Peyer's patch (tissue), 4 donors: ENCODE measurements at regions not wholly inside any gene's neighbourhood (a gene's known extent, or its start where the extent isn't known, plus 50 kb on each side); places are given as distances from the start of the nearest gene placed in this dataset.

ENCODE experiments used
- DNase-seq, 3 donors: peaks; one replicate each; pipeline ENCODE4 v3.0.0-alpha.2; 2017 to 2019
- H3K27ac ChIP-seq, 4 donors: fragments of 200-600 bp; sonication (generic); one replicate each; pipeline ENCODE4 v1.5.1; 2016 to 2019
- H3K27me3 ChIP-seq, 2 donors: fragments of 200-600 bp; sonication (generic); one replicate each; pipeline ENCODE4 v1.5.1; 2019
- H3K36me3 ChIP-seq, 3 donors: fragments of 200-600 bp; sonication (generic); one replicate each; pipeline ENCODE4 v1.5.1; 2016 to 2019
- H3K4me1 ChIP-seq, 4 donors: fragments of 200-600 bp; sonication (generic); one replicate each; pipeline ENCODE4 v1.5.1; 2016 to 2019
- H3K4me3 ChIP-seq, 4 donors: fragments of 200-600 bp; sonication (generic); 1 replicate in 3 of 4; 2 replicates in 1 of 4; pipeline ENCODE4 v1.5.1; 2016 to 2019; ENCODE audit warnings: mild to moderate bottlenecking in 1 of 4
- H3K9me3 ChIP-seq, 4 donors: fragments of 200-600 bp; sonication (generic); one replicate each; pipeline ENCODE4 v1.5.1; 2016 to 2019; ENCODE audit warnings: mild to moderate bottlenecking in 1 of 4
- POLR2A ChIP-seq, 2 donors: fragments of 450-650 bp; IDR thresholded peaks; one replicate each; pipeline ENCODE4 v1.5.1; 2017; ENCODE audit warnings: antibody characterized with exemption in 2 of 2, mild to moderate bottlenecking in 2 of 2, moderate library complexity in 2 of 2
- TF ChIP-seq, protein P1 (sequence below), 6 experiments: fragments of 450-650 bp in 4 of 6; fragments of 200-600 bp in 2 of 6; sonication (generic) in 1 of 6; IDR thresholded peaks; one replicate each; pipeline ENCODE4 v1.5.1; 2017 to 2019; ENCODE audit warnings: antibody characterized with exemption in 6 of 6, mild to moderate bottlenecking in 3 of 6, moderate library complexity in 1 of 6

DNA sequence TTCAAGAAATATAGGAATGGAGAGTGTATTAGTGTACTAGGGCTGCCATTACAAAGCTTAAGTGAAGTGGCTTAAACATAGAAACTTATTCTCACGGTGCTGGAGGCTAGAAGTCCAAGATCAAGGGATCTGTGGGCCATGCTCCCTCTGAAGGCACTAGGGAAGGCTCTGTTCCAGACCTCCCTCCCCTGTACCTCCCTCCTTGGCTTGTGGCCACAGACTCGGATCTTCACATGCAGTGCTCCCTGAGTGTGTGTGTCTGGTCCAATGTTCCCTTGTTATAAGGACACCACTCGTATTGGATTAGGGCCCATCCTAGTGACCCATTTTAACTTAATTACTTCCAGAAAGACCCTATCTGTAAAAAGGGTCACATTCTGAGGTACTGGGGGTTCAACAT, 225.6 kb downstream of the VRK1 start:
- DNase-seq: no peak
- TF ChIP-seq, protein P1, sequence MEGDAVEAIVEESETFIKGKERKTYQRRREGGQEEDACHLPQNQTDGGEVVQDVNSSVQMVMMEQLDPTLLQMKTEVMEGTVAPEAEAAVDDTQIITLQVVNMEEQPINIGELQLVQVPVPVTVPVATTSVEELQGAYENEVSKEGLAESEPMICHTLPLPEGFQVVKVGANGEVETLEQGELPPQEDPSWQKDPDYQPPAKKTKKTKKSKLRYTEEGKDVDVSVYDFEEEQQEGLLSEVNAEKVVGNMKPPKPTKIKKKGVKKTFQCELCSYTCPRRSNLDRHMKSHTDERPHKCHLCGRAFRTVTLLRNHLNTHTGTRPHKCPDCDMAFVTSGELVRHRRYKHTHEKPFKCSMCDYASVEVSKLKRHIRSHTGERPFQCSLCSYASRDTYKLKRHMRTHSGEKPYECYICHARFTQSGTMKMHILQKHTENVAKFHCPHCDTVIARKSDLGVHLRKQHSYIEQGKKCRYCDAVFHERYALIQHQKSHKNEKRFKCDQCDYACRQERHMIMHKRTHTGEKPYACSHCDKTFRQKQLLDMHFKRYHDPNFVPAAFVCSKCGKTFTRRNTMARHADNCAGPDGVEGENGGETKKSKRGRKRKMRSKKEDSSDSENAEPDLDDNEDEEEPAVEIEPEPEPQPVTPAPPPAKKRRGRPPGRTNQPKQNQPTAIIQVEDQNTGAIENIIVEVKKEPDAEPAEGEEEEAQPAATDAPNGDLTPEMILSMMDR (IDR thresholded peaks at IDR 0.05): no peak
- no peak for TF ChIP-seq POLR2A (IDR thresholded peaks at IDR 0.05)
- Histone ChIP-seq H3K4me1 (no peaks in the 10 kb centered on the region), H3K27me3 (no peaks in the 10 kb centered on the region), H3K36me3 (no peaks in the 10 kb centered on the region), H3K9me3 (no peaks in the 10 kb centered on the region), H3K27ac (no peak overlapping the region), H3K4me3 (no peak overlapping the region)

GRCh38 chr14:97023871-97024270, 226.7 kb downstream of the VRK1 start:
- Histone ChIP-seq H3K4me1 (no peaks in the 10 kb centered on the region), H3K9me3 (no peaks in the 10 kb centered on the region), H3K4me3 (no peak overlapping the region), H3K36me3 (no peaks in the 10 kb centered on the region), H3K27ac (no peak overlapping the region), H3K27me3 (no peaks in the 10 kb centered on the region)
- no peak for DNase-seq
- TF ChIP-seq, protein P1 (IDR thresholded peaks at IDR 0.05): no peak
- TF ChIP-seq POLR2A (IDR thresholded peaks at IDR 0.05): no peak

- no peaks in the 10 kb centered on the region for H3K4me1 ChIP-seq
- no peaks in the 10 kb centered on the region for H3K36me3 ChIP-seq
- H3K4me3 ChIP-seq: no peak overlapping the region
- no peaks in the 10 kb centered on the region for H3K27me3 ChIP-seq
- H3K9me3 ChIP-seq: no peaks in the 10 kb centered on the region
- H3K27ac ChIP-seq: no peak overlapping the region
- no peak for DNase-seq
- TF ChIP-seq, protein P1 (IDR thresholded peaks at IDR 0.05): no peak
- TF ChIP-seq POLR2A (IDR thresholded peaks at IDR 0.05): no peak
These were observed 227.1 kb downstream of the VRK1 start for GRCh38 chr14:97024300-97024699.

- DNase-seq: no peak
These were observed 228.5 kb downstream of the VRK1 start for GRCh38 chr14:97025722-97026121.

GRCh38 chr14:97027256-97027999, 230.2 kb downstream of the VRK1 start:
- H3K9me3 ChIP-seq: no peaks in the 10 kb centered on the region
- TF ChIP-seq POLR2A (IDR thresholded peaks at IDR 0.05): no peak
- DNase-seq: no peak
- no peaks in the 10 kb centered on the region for H3K27me3 ChIP-seq
- no peaks in the 10 kb centered on the region for H3K4me1 ChIP-seq
- no peak overlapping the region for H3K4me3 ChIP-seq
- H3K36me3 ChIP-seq: no peaks in the 10 kb centered on the region
- no peak overlapping the region for H3K27ac ChIP-seq

More at GRCh38 chr14:97025722-97026121, 228.5 kb downstream of the VRK1 start:
- Histone ChIP-seq H3K27ac (no peak overlapping the region), H3K36me3 (no peaks in the 10 kb centered on the region), H3K27me3 (no peaks in the 10 kb centered on the region), H3K4me1 (no peaks in the 10 kb centered on the region), H3K9me3 (no peaks in the 10 kb centered on the region), H3K4me3 (no peak overlapping the region)
- TF ChIP-seq, protein P1 (IDR thresholded peaks at IDR 0.05): no peak
- TF ChIP-seq POLR2A (IDR thresholded peaks at IDR 0.05): no peak

DNA sequence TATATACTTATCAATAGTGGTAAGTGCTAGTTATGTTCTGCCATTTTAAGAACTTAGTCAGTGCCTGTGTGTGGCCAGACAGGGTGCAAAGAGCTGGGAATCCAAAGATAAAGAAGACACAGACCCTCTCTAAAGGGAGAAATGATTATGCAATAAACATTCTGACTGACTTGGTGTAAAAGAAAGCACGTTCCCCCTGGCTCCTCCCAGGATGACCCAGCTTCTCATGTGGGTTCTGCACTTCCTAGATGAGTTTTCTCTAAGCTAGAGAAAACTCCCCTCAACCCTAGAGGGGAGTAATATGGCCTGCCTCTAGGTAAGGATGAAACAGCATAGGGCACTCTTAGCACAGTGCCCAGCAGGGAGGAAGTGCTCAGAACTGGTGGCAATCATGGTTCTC, 231.2 kb downstream of the VRK1 start:
- no peaks in the 10 kb centered on the region for H3K9me3 ChIP-seq
- no peaks in the 10 kb centered on the region for H3K4me1 ChIP-seq
- no peaks in the 10 kb centered on the region for H3K36me3 ChIP-seq
- TF ChIP-seq, protein P1 (IDR thresholded peaks at IDR 0.05): no peak
- no peak for TF ChIP-seq POLR2A (IDR thresholded peaks at IDR 0.05)
- no peak overlapping the region for H3K4me3 ChIP-seq
- DNase-seq: no peak
- H3K27ac ChIP-seq: no peak overlapping the region
- peaks cover 0 to 3% of the 10 kb centered on the region in 2 donors for H3K27me3 ChIP-seq
